Stomach (tissue), 8 donors: ENCODE measurements at regions not wholly inside any gene's neighbourhood (a gene's known extent, or its start where the extent isn't known, plus 50 kb on each side); places are given as distances from the start of the nearest gene placed in this dataset.
A peak's percentile ranks its signal among the peaks of the same experiment; 100 is the strongest.
"Not testable (repeated sequence)": the region's sequence is repeated elsewhere in the genome, so short reads cannot be mapped to it uniquely, and the experiment has no call there.

Source experiments
- DNase-seq, 2 donors: peaks; one replicate each; pipeline versions ENCODE4 v3.0.0 to v3.0.0-alpha.2; 2013 to 2019
- H3K27ac ChIP-seq, 5 donors: fragments of 200-600 bp in 4 of 5; sonication (generic) in 4 of 5; one replicate each; pipeline ENCODE4 v1.5.1; 2013 to 2019; ENCODE audit warnings: mild to moderate bottlenecking in 1 of 5, moderate library complexity in 1 of 5
- H3K27me3 ChIP-seq, 3 donors: fragments of 200-600 bp; sonication (generic); one replicate each; pipeline ENCODE4 v1.5.1; 2017 to 2019; ENCODE audit warnings: mixed run types in 1 of 3
- H3K36me3 ChIP-seq, 4 donors: fragments of 200-600 bp; sonication (generic); 1 replicate in 3 of 4; 2 replicates in 1 of 4; pipeline ENCODE4 v1.5.1; 2016 to 2019
- H3K4me1 ChIP-seq, 4 donors: fragments of 200-600 bp; sonication (generic); one replicate each; pipeline ENCODE4 v1.5.1; 2016 to 2019
- H3K4me3 ChIP-seq, 4 donors: fragments of 200-600 bp; sonication (generic) in 3 of 4; one replicate each; pipeline ENCODE4 v1.5.1; 2016 to 2019; ENCODE audit warnings: mild to moderate bottlenecking in 1 of 4
- H3K9me3 ChIP-seq, 4 donors: fragments of 200-600 bp; sonication (generic); one replicate each; pipeline ENCODE4 v1.5.1; 2016 to 2019
- EP300 ChIP-seq: sonication (generic); formaldehyde crosslinking; IDR thresholded peaks from one replicate; pipeline ENCODE4 v1.6.1; 2017; ENCODE audit warnings: antibody characterized with exemption
- POLR2A ChIP-seq, 4 donors: fragments of 450-650 bp; IDR thresholded peaks; one replicate each; pipeline ENCODE4 v1.6.1; 2016; ENCODE audit warnings: antibody characterized with exemption in 4 of 4, control low read depth in 2 of 4, mild to moderate bottlenecking in 1 of 4, moderate library complexity in 1 of 4
- POLR2AphosphoS5 ChIP-seq, 3 donors: sonication (generic); formaldehyde crosslinking; IDR thresholded peaks; one replicate each; pipeline ENCODE4 v1.6.1; 2016; ENCODE audit warnings: antibody characterized with exemption in 3 of 3
- WGBS, 5 donors: extraction: QIAGEN DNeasy Blood & Tissue Kit in 3 of 5; methylation state at CpG; one replicate each; pipeline versions ENCODE4 v1.1.5 to v1.1.7; 2013 to 2018; 5-methylcytosine and 5-hydroxymethylcytosine counted together
- intact Hi-C: fragments of 100-400 bp; cut with DNase I; formaldehyde crosslinking; loops from one replicate; pipeline ENCODE4 v1.15.1; 2023; ENCODE audit warnings: low total_unique reads
- TF ChIP-seq, protein P1 (sequence below), 7 experiments: fragments of 450-650 bp in 4 of 7; fragments of 200-600 bp in 3 of 7; sonication (generic) in 3 of 7; IDR thresholded peaks; one replicate each; pipeline ENCODE4 v1.5.1; 2016 to 2019; ENCODE audit warnings: antibody characterized with exemption in 7 of 7, control low read depth in 2 of 7, mild to moderate bottlenecking in 1 of 7
- donor health status: healthy with polysubstance abuse.
- donor health status: Bipolar disorder and iron deficiency.
- donor health status: healthy.

GRCh38 chr14:48304729-48305128 is 629.3 kb upstream of the MDGA2 start:
- no peak overlapping the region for H3K4me3 ChIP-seq
- H3K9me3 ChIP-seq: no peaks in the 10 kb centered on the region
- intact Hi-C loops: no loop called here
- H3K4me1 ChIP-seq: no peaks in the 10 kb centered on the region
- TF ChIP-seq POLR2AphosphoS5 (IDR thresholded peaks at IDR 0.05) (no peak), POLR2A (IDR thresholded peaks at IDR 0.05) (no peak), EP300 (no peak)
- TF ChIP-seq, protein P1, sequence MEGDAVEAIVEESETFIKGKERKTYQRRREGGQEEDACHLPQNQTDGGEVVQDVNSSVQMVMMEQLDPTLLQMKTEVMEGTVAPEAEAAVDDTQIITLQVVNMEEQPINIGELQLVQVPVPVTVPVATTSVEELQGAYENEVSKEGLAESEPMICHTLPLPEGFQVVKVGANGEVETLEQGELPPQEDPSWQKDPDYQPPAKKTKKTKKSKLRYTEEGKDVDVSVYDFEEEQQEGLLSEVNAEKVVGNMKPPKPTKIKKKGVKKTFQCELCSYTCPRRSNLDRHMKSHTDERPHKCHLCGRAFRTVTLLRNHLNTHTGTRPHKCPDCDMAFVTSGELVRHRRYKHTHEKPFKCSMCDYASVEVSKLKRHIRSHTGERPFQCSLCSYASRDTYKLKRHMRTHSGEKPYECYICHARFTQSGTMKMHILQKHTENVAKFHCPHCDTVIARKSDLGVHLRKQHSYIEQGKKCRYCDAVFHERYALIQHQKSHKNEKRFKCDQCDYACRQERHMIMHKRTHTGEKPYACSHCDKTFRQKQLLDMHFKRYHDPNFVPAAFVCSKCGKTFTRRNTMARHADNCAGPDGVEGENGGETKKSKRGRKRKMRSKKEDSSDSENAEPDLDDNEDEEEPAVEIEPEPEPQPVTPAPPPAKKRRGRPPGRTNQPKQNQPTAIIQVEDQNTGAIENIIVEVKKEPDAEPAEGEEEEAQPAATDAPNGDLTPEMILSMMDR (IDR thresholded peaks at IDR 0.05): no peak
- no peak for DNase-seq
- H3K36me3 ChIP-seq: no peaks in the 10 kb centered on the region
- no peaks in the 10 kb centered on the region for H3K27me3 ChIP-seq
- no peak overlapping the region for H3K27ac ChIP-seq
- WGBS, 5 donors: 72 to 82% (median 74%) methylated on average over 3 of the region's 3 CpGs

- DNase-seq: peak in 1 of 2 donors; percentile 18
- no peak overlapping the region for H3K27ac ChIP-seq
- no peaks in the 10 kb centered on the region for H3K36me3 ChIP-seq
- TF ChIP-seq, protein P1 (IDR thresholded peaks at IDR 0.05): no peak
- no peak for TF ChIP-seq EP300
- peaks cover 2 to 11% (median 8%) of the 10 kb centered on the region in 4 donors for H3K9me3 ChIP-seq
- H3K4me3 ChIP-seq: no peak overlapping the region
- H3K27me3 ChIP-seq: no peaks in the 10 kb centered on the region
- no peaks in the 10 kb centered on the region for H3K4me1 ChIP-seq
- intact Hi-C loops: no loop called here
Observed at GRCh38 chr14:48289701-48290100, 614.3 kb upstream of the MDGA2 start.

- intact Hi-C loops, H3K4me1 ChIP-seq, H3K27me3 ChIP-seq, H3K27ac ChIP-seq, H3K36me3 ChIP-seq, H3K4me3 ChIP-seq, DNase-seq: not testable (repeated sequence)
- 83 to 94% (median 86%) methylated on average over 11 of the region's 11 CpGs for WGBS, 5 donors
- H3K9me3 ChIP-seq: peaks cover 2 to 19% (median 11%) of the 10 kb centered on the region in 4 donors
Observed at GRCh38 chr14:48285217-48285616, 609.8 kb upstream of the MDGA2 start.

- TF ChIP-seq, protein P1 (IDR thresholded peaks at IDR 0.05): no peak
- TF ChIP-seq POLR2A (IDR thresholded peaks at IDR 0.05) (no peak), EP300 (no peak), POLR2AphosphoS5 (IDR thresholded peaks at IDR 0.05) (no peak)
- H3K4me1 ChIP-seq: no peaks in the 10 kb centered on the region
- H3K27me3 ChIP-seq: no peaks in the 10 kb centered on the region
- no peak overlapping the region for H3K4me3 ChIP-seq
- no peaks in the 10 kb centered on the region for H3K36me3 ChIP-seq
- H3K27ac ChIP-seq: no peak overlapping the region
- intact Hi-C loops: no loop called here
- H3K9me3 ChIP-seq: peaks cover 0 to 6% (median 3%) of the 10 kb centered on the region in 4 donors
- DNase-seq: peak in 1 of 2 donors; percentile 10
Observed at GRCh38 chr14:48275301-48275700, 599.9 kb upstream of the MDGA2 start.

DNA sequence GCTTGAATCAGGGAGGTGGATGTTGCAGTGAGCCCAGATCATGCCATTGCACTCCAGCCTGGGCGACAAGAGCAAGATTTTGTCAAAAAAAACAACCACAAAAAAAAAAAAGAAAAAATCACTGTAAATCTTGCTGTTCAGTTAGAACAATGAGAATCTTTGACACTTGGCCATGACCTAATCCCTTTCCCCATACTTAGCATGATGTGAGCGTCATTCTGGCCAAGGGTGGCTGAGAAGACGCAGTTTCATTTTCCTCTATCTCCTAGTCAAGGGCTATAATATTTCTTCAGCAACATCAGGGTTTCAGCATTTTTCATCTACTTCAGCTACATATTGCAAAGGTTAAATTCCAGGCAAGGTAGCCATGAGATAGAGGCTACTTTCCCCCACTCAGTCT is 599.4 kb upstream of the MDGA2 start:
- Histone ChIP-seq H3K27me3 (no peaks in the 10 kb centered on the region), H3K4me3 (no peak overlapping the region), H3K9me3 (peaks cover 0 to 6% (median 3%) of the 10 kb centered on the region in 4 donors), H3K27ac (no peak overlapping the region), H3K4me1 (no peaks in the 10 kb centered on the region), H3K36me3 (no peaks in the 10 kb centered on the region)
- WGBS, 5 donors: 79 to 93% (median 80%) methylated on average over 3 of the region's 3 CpGs
- intact Hi-C loops: no loop called here
- DNase-seq: no peak
- TF ChIP-seq POLR2A (IDR thresholded peaks at IDR 0.05) (no peak), POLR2AphosphoS5 (IDR thresholded peaks at IDR 0.05) (no peak), EP300 (no peak)
- TF ChIP-seq, protein P1 (IDR thresholded peaks at IDR 0.05): no peak

GRCh38 chr14:48267926-48268325 is 592.5 kb upstream of the MDGA2 start:
- intact Hi-C loops, H3K27ac ChIP-seq, H3K9me3 ChIP-seq, H3K4me3 ChIP-seq, H3K27me3 ChIP-seq, H3K4me1 ChIP-seq, H3K36me3 ChIP-seq, DNase-seq: not testable (repeated sequence)
- 49 to 64% (median 57%) methylated on average over 4 of the region's 4 CpGs for WGBS, 5 donors

- DNase-seq, H3K9me3 ChIP-seq, H3K4me3 ChIP-seq, H3K27ac ChIP-seq, H3K27me3 ChIP-seq, H3K4me1 ChIP-seq, intact Hi-C loops, H3K36me3 ChIP-seq: not testable (repeated sequence)
- WGBS, 5 donors: 38 to 57% (median 54%) methylated on average over 5 of the region's 5 CpGs
Observed at GRCh38 chr14:48266201-48266600, 590.8 kb upstream of the MDGA2 start.
